ENCODE measurements at regions not wholly inside any gene's neighbourhood (a gene's known extent, or its start where the extent isn't known, plus 50 kb on each side); places are given as distances from the start of the nearest gene placed in this dataset.
"Not testable (repeated sequence)": the region's sequence is repeated elsewhere in the genome, so short reads cannot be mapped to it uniquely, and the experiment has no call there.

GRCh38 chr6:165798991-165799390, 135.9 kb upstream of the PDE10A start:
- no peak for DNase-seq (ENCODE audit: low spot score)
- intact Hi-C loops (cut with DNase I): no loop called here

DNA sequence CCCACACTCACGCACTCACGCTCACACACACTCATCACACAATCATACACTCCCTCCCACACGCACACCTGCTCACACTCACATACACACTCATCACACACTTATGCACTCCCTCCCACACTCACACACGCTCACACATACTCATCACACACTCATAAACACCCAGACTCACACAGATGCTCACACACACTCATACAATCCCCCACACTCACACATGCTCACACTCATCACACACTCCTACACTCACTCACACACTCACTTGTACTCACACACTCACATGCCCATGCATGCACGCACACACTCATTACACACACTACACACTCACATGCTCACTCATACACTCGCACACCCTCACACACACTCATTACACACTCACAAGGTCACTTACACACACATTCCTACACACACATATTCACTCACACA, 131.1 kb upstream of the PDE10A start:
- no peak for DNase-seq (ENCODE audit: low spot score)
- intact Hi-C loops (cut with DNase I): no loop called here

DNA sequence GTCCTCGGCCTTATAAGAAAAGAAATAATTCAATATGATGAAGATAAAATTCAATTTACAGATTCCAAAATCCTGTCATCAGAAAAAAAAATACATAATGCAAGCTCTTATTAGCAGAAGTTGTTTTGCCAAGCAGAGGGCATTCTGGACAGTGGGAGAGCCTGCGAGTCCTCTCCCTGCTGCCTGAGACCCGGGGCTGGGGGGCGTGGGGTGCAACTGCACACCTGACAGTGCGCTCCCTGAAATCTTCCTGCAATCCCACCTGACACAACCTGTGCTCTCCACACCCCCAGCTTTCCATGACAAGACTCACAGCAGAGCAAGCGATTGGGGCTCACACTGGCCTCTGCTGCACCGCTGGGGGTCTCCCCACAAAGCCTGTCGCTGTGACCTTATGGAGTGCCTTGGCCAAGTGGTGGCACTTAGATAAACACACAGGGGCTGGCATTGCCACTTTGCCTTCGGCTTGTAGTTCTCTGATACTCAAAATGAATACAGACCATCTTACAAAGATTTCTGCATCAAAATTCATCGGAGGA, 130.3 kb upstream of the PDE10A start:
- intact Hi-C loops (cut with DNase I): no loop called here
- DNase-seq (ENCODE audit: low spot score): no peak

DNA sequence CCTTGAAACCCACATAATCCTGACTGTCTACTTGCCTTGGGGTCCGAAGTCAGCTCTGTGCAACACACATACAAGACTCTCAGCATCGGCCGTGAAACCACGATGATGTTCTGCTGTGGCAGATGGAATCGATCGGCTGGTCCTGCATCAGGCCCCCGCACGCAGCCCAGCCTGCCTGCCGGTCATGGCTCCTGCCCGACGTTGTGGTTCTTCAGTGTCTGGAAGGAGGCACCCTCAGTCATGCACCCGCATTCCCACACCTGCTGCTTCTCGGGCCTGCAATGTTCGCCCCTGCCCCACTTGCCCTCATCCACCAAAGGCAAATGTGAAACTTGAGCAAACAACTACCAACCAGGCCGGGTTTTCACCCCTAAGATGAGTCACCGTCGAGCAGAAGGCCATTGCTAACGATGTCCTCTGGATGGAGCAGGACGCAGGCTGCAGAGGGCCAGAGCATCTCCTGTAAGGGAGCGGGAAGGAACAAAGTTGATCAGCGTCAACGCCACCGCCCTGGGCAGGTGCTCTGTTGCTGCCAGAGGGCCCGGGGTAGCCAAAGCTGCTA, 128.9 kb upstream of the PDE10A start:
- no peak for DNase-seq (ENCODE audit: low spot score)
- intact Hi-C loops (cut with DNase I): no loop called here

DNA sequence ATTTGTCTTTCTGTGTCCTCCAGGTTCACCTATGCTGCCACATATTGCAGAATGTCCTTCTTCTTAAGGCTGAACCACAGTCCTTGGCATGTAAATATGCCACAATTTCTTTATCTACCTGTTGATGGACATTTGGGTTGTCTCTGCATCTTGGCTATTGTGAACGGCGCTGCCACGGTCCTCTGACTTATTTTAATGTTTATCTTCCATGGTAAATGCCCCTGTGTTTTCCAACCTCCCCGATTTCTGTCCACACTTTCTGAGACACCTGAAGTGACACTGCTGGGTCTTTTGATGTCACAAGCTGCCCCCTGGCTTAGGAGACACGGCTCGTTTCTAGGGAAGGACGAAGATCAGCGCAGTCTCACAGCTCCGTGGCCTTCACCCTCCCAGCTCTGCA, 128.3 kb upstream of the PDE10A start:
- no peak for DNase-seq (ENCODE audit: low spot score)
- intact Hi-C loops (cut with DNase I): no loop called here

- intact Hi-C loops (cut with DNase I): no loop called here
- no peak for DNase-seq (ENCODE audit: low spot score)
Observed at GRCh38 chr6:165782812-165783211, 119.8 kb upstream of the PDE10A start.

GRCh38 chr6:165782134-165782533, 119.1 kb upstream of the PDE10A start:
- intact Hi-C loops (cut with DNase I): no loop called here
- no peak for DNase-seq (ENCODE audit: low spot score)

DNA sequence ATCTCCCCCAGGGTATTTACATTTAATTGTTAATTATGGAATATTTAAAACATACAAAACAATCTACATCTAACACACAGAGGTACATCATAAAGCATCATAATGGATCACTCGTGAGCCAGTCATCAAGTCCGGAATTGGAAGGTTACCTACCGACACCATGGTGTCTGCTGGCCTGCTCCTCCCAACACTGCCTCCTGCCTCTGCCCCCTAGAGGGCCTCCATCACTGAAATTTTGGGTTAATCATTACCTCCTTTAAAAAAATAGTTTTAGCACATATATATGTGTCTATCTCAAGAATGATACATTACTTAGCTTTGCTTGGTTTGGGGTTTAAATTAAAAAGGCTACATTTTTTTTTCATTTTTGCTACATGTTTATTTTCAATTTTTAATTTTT, 114.6 kb upstream of the PDE10A start:
- DNase-seq (ENCODE audit: low spot score): no peak
- intact Hi-C loops (cut with DNase I): no loop called here

DNA sequence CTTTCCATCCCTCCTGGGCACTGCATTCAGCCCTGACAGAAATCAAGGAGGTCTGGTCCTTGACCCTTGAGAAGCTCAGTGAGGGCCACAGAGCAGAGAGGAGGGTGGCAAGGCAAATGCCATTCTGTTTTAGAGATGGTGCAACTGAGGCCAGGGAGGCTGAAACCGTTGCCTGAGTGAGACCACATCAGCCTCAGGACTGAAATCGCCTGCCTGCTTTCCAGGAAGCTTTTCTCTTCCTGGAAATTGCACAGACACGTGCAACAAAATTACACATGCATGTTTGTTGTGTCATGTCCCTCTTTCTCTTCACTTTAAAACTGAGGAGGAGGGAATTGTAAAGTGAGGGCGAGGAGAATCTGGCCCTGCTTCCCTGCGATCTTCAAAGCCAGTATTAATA, 113.7 kb upstream of the PDE10A start:
- intact Hi-C loops (cut with DNase I): no loop called here
- DNase-seq (ENCODE audit: low spot score): no peak

DNA sequence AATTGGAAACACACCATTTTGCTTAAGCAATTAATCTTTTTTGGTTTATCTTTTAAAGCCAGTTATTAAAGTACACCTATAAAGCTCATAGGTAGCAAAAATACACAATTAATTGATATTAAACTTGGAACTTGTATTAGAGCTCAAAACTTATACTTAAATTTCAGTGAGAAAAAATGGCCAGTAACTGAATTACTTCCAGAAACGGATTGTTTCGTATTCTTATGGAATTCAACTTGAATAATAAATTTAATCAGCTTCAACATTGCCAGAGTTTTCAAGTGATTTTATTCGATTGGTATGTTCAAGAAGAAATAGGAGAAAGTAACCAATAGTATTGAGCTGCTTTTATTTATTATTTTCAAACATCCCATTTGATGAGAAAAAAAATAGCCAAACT, 112.7 kb upstream of the PDE10A start:
- intact Hi-C loops (cut with DNase I): no loop called here
- no peak for DNase-seq (ENCODE audit: low spot score)

GRCh38 chr6:165774903-165775601, 112.0 kb upstream of the PDE10A start:
- no peak for DNase-seq (ENCODE audit: low spot score)

GRCh38 chr6:165770397-165771082, 107.5 kb upstream of the PDE10A start:
- no peak for DNase-seq (ENCODE audit: low spot score)
- intact Hi-C loops (cut with DNase I): no loop called here

More at GRCh38 chr6:165774903-165775601, 112.0 kb upstream of the PDE10A start:
- intact Hi-C loops (cut with DNase I): no loop called here

DNA sequence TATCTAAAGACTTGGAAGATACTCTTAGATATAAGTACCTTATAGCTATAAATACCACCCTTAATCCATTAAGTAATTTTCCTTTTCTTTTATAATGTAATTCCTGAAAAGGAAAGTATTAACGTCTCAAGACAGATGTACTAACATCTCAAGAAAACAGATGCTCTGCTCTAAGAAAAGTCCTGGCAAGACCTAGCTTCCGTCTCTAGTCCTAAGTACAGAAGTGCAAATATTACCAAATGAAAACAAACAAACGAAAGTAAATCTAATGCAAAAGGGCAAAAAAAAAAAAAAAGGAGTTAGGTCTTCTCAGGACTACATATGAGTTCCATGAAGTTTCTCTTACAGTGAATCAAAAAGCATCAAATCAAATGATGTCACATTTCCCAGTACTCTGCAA, 106.8 kb upstream of the PDE10A start:
- intact Hi-C loops (cut with DNase I): no loop called here
- DNase-seq (ENCODE audit: low spot score): no peak

DNA sequence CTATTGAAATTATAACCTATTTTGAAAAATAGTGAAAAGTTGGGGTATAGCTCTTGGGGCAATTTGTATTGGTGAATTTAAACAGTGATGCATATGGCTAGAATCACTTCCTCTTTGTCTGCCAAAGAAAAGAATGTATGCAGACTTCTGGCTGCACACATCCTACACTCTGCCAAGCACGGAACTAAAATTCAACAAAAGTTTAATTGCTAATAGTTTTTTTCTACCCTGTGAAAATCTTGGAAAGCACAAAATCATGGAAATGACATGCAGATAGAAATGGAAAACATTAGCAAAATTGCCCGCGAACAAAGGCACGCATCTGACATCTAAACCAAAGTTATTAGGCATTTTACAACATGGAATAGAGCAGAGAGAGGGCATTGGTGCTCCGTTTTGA, 106.4 kb upstream of the PDE10A start:
- DNase-seq (ENCODE audit: low spot score): no peak
- intact Hi-C loops (cut with DNase I): no loop called here

DNA sequence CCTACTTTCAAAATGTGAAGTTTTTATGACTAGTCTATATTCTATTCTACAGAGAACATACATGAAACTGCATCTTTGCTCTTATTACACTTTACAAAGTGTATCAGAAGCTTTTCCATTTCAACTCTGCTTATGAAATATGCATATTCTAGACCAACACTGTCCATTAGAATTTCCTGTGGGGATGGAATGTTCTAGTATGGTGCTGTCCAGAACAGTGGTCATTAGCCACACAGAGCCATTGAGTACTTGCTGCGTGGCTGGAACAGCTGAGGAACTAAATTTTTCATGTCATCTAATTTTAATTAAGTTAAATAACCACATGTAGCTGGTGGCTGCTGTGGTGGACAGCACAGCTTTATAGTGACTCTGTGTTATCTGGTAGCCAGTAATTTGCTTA, 105.9 kb upstream of the PDE10A start:
- DNase-seq (ENCODE audit: low spot score): no peak
- intact Hi-C loops (cut with DNase I): no loop called here

DNA sequence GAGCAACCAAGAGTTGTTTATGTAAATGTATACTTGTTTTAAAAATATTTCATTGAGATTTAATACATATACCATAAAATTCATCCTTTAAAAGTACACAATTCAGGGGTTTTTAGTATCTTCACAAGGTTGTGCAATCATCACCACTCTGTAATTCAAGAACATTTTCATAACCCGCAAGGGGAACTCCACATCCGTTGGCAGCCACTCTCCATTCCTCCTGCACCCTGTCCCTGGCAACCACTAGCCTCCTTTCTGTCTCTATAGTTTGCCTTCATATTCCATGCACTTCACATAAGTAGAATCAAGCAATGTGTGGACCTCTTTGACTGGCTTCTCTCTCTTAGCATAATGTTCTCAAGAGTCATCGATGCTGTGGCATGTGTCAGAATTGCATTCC, 104.2 kb upstream of the PDE10A start:
- DNase-seq (ENCODE audit: low spot score): no peak
- intact Hi-C loops (cut with DNase I): no loop called here

GRCh38 chr6:165766457-165766856, 103.4 kb upstream of the PDE10A start:
- DNase-seq (ENCODE audit: low spot score): no peak
- intact Hi-C loops (cut with DNase I): no loop called here

- intact Hi-C loops (cut with DNase I): no loop called here
- no peak for DNase-seq (ENCODE audit: low spot score)
Observed at GRCh38 chr6:165766026-165766425, 103.0 kb upstream of the PDE10A start.

DNA sequence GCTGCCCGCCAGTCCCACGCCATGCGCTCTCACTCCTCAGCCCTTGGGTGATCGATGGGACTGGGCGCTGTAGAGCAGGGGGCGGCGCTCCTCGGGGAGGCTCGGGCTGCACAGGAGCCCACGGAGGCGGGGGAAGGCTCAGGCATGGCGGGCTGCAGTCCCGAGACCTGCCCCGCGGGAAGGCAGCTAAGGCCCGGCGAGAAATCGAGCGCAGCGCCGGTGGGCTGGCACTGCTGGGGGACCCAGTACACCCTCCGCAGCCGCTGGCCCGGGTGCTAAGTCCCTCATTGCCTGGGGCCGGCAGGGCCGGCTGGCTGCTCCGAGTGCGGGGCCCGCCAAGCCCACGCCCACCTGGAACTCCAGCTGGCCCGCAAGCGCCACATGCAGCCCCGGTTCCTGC, 102.2 kb upstream of the PDE10A start:
- DNase-seq (ENCODE audit: low spot score); intact Hi-C loops (cut with DNase I): not testable (repeated sequence)

DNA sequence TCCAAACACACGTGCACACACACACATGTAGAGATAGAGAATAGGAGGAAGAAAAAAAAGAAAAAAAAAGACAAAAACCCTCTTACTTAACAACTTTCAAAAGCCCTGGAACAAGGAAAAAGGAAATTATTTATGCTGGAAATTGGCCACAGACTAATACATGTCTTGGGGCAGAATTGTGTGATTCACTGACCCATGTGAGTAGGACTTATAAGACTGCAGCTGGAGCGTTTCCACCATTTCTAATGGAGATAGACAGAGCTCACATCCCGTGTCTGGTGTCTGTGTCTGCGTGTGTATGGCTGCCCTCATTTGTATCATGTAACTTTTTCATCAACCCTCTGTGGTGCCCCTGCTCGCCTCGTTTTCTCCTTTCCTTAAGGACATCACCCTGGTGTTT, 99.8 kb upstream of the PDE10A start:
- intact Hi-C loops (cut with DNase I): no loop called here
- no peak for DNase-seq (ENCODE audit: low spot score)

DNA sequence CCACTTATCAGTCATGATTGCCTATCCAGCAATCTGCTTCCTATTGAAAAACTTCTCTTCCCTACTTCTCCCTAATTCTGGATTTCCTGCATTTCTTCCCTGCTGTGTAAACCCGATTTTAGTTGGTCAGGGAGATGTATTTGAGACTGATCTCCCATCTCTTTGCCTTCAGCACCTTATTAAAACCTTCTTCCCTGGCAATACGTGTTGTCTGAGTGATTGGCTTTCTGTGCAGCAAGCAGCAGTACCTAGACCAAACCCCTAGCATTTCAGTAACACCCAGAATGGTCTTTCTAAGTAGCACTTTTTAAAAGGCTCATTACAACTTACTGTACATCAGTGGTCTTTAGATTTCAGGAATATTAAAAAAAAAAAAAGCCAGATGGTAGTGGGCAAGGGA, 99.1 kb upstream of the PDE10A start:
- intact Hi-C loops (cut with DNase I): no loop called here
- DNase-seq (ENCODE audit: low spot score): no peak
